Hepatocyte (in vitro differentiated cells): ENCODE measurements at regions not wholly inside any gene's neighbourhood (a gene's known extent, or its start where the extent isn't known, plus 50 kb on each side); places are given as distances from the start of the nearest gene placed in this dataset.

Experiments
- DNase-seq: peaks from one replicate; pipeline ENCODE4 v3.0.0-alpha.2; 2016; ENCODE audit warnings: low spot score
- H2AFZ ChIP-seq: fragments of 200-600 bp; sonication (generic); 2 replicates; pipeline ENCODE4 v1.6.0; 2016; ENCODE audit warnings: antibody characterized with exemption, mild to moderate bottlenecking
- H3K27ac ChIP-seq: fragments of 200-600 bp; sonication (generic); 2 replicates; pipeline ENCODE4 v1.5.1; 2016; ENCODE audit warnings: mild to moderate bottlenecking
- H3K27me3 ChIP-seq: fragments of 200-600 bp; sonication (generic); 2 replicates; pipeline ENCODE4 v1.6.1; 2016
- H3K36me3 ChIP-seq: fragments of 200-600 bp; sonication (generic); replicated peaks from 2 replicates; pipeline ENCODE4 v1.5.1; 2016; ENCODE audit warnings: low read depth; ENCODE audit not compliant: insufficient read depth
- H3K4me1 ChIP-seq: fragments of 200-600 bp; sonication (generic); 2 replicates; pipeline ENCODE4 v1.5.1; 2016; ENCODE audit warnings: mild to moderate bottlenecking, moderate library complexity; ENCODE audit not compliant: insufficient read depth
- H3K4me2 ChIP-seq: fragments of 200-600 bp; sonication (generic); 2 replicates; pipeline ENCODE4 v1.6.0; 2016
- H3K4me3 ChIP-seq: fragments of 200-600 bp; sonication (generic); 2 replicates; pipeline ENCODE4 v1.5.1; 2016; ENCODE audit warnings: mild to moderate bottlenecking
- H3K79me2 ChIP-seq: fragments of 200-600 bp; sonication (generic); 2 replicates; pipeline ENCODE4 v1.6.0; 2017; ENCODE audit warnings: mild to moderate bottlenecking
- H3K9me2 ChIP-seq: fragments of 200-600 bp; sonication (generic); replicated peaks from 2 replicates; pipeline ENCODE4 v1.6.0; 2017; ENCODE audit warnings: mild to moderate bottlenecking; ENCODE audit not compliant: insufficient read depth
- H3K9me3 ChIP-seq: fragments of 200-600 bp; sonication (generic); 2 replicates; pipeline ENCODE4 v1.5.1; 2016; ENCODE audit warnings: low read depth, mild to moderate bottlenecking
- H4K20me1 ChIP-seq: fragments of 200-600 bp; sonication (generic); 2 replicates; pipeline ENCODE4 v1.6.0; 2016; ENCODE audit warnings: mild to moderate bottlenecking; ENCODE audit not compliant: insufficient read depth, poor library complexity, severe bottlenecking
- EZH2 ChIP-seq: fragments of 200-600 bp; sonication (generic); IDR thresholded peaks from 2 replicates; pipeline ENCODE4 v1.6.1; 2016; ENCODE audit warnings: antibody characterized with exemption, mild to moderate bottlenecking, borderline replicate concordance
- EZH2phosphoT487 ChIP-seq: fragments of 200-600 bp; sonication (generic); IDR thresholded peaks from one replicate; pipeline ENCODE4 v1.6.1; 2018; ENCODE audit warnings: antibody characterized with exemption, mild to moderate bottlenecking, low read depth, moderate library complexity; ENCODE audit not compliant: unreplicated experiment, severe bottlenecking
- WGBS: methylation state at CpG from one replicate; pipeline ENCODE4 v1.1.6; 2016; ENCODE audit warnings: low lambda C conversion rate; ENCODE audit errors: missing lambda C conversion rate; 5-methylcytosine and 5-hydroxymethylcytosine counted together
- TF ChIP-seq, protein P1 (sequence below): fragments of 200-600 bp; sonication (generic); IDR thresholded peaks from 2 replicates; pipeline ENCODE4 v1.5.1; 2016; ENCODE audit warnings: antibody characterized with exemption, mild to moderate bottlenecking; ENCODE audit not compliant: poor library complexity

DNA sequence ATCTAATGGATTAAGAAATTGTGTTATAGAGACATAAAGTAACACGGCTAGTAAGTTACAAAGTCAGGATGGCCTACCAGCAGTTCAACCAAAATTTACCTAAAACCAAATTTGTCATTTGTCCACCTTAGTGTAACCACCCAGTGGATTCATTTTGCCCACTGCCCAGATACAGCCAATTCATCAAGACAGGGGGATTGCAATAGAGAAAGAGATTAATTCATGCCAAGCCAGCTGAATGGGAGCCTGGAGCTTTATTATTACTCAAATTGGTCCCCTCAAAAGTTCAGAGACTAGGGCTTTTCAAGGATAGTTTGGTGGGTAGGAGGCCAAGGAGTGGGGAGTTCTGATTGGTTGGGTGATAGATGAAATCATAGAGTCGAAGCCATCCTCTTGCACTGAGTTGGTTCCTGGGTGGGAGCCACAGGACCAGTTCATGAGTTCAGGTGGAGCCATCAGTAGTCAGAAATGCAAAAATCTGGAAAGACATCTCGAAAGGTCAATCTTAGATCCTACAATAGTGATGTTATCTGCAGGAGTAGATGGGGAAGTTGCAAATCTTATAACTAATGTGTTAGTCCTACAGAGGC, 304.2 kb upstream of the CADM1 start:
- Histone ChIP-seq H3K4me2 (no peak overlapping the region), H2AFZ (no peak overlapping the region), H3K4me1 (no peaks in the 10 kb centered on the region), H3K4me3 (no peak overlapping the region), H3K27me3 (no peaks in the 10 kb centered on the region), H3K36me3 (no peaks in the 10 kb centered on the region), H3K79me2 (no peaks in the 10 kb centered on the region), H4K20me1 (no peaks in the 10 kb centered on the region), H3K27ac (no peak overlapping the region), H3K9me3 (no peaks in the 10 kb centered on the region), H3K9me2 (no peaks in the 10 kb centered on the region)
- no peak for TF ChIP-seq EZH2phosphoT487
- no peak for TF ChIP-seq EZH2
- TF ChIP-seq, protein P1, sequence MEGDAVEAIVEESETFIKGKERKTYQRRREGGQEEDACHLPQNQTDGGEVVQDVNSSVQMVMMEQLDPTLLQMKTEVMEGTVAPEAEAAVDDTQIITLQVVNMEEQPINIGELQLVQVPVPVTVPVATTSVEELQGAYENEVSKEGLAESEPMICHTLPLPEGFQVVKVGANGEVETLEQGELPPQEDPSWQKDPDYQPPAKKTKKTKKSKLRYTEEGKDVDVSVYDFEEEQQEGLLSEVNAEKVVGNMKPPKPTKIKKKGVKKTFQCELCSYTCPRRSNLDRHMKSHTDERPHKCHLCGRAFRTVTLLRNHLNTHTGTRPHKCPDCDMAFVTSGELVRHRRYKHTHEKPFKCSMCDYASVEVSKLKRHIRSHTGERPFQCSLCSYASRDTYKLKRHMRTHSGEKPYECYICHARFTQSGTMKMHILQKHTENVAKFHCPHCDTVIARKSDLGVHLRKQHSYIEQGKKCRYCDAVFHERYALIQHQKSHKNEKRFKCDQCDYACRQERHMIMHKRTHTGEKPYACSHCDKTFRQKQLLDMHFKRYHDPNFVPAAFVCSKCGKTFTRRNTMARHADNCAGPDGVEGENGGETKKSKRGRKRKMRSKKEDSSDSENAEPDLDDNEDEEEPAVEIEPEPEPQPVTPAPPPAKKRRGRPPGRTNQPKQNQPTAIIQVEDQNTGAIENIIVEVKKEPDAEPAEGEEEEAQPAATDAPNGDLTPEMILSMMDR: no peak
- DNase-seq: no peak
- 83% methylated on average over 3 of the region's 3 CpGs for WGBS

DNA sequence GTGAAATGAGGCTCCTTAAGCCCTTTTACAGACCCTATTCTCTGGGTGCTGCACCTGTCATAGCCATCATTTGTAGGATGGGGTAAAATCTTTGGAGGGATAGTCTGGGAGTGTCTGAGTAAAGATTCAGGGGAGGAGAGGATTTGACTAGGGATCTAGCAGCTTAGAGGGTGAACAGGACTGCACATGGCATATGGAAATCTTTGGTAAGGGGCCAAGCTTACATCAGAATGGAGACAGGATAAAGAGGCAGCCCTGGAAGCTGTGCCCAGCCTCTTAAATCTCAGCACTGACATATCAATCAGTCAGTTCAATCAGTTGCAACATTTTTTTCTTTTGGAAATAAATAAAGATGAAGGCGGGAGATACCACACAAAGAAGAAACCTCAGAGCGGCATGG, 301.8 kb upstream of the CADM1 start:
- Histone ChIP-seq H3K9me2 (no peaks in the 10 kb centered on the region), H3K4me1 (no peaks in the 10 kb centered on the region), H3K4me3 (no peak overlapping the region), H3K79me2 (no peaks in the 10 kb centered on the region), H3K4me2 (no peak overlapping the region), H3K27ac (no peak overlapping the region), H2AFZ (no peak overlapping the region), H3K9me3 (no peaks in the 10 kb centered on the region), H4K20me1 (no peaks in the 10 kb centered on the region), H3K36me3 (no peaks in the 10 kb centered on the region), H3K27me3 (no peaks in the 10 kb centered on the region)
- DNase-seq: no peak
- TF ChIP-seq EZH2phosphoT487 (no peak), EZH2 (no peak)
- TF ChIP-seq, protein P1: no peak
- 91% methylated on average over 2 of the region's 2 CpGs for WGBS

DNA sequence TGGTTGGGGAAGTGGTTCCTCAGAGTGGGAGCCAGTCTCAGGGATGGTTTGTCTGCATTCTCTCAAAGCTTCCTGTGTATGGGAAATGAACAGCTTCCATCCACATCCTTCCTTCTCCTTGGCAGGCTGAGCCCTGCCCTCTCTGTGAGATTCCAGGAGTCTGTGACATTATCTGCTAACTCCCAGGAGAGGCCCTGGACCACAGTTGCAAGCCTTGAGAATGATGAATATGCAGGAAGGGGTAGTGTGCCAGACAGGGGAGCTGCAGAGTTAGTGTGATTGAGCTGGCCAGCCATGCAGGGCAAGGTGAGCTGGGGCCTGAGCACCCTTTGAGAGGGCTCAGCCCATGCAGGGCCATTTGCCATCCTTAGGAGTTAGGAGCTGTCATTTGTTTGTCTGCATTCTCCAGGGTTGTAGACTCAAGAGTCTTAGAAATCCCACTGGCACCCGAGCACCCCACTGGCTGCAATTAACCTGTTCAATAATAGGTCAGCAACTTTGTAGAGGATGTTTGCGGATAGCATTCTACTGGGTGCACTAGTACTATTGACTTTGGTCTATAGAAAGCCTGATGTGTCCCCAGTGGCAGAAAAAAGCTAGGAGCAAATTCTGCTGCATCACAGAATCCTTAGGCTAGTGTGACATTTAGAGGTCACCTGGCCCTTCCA, 299.0 kb upstream of the CADM1 start:
- no peak for DNase-seq
- WGBS: 76% methylated on average over 2 of the region's 2 CpGs
- H2AFZ ChIP-seq: no peak overlapping the region
- H3K27ac ChIP-seq: no peak overlapping the region
- no peaks in the 10 kb centered on the region for H4K20me1 ChIP-seq
- no peaks in the 10 kb centered on the region for H3K9me3 ChIP-seq
- H3K4me2 ChIP-seq: no peak overlapping the region
- H3K79me2 ChIP-seq: no peaks in the 10 kb centered on the region
- H3K4me3 ChIP-seq: no peak overlapping the region
- no peaks in the 10 kb centered on the region for H3K4me1 ChIP-seq
- TF ChIP-seq EZH2phosphoT487 (no peak), EZH2 (no peak)
- TF ChIP-seq, protein P1: no peak
- H3K36me3 ChIP-seq: no peaks in the 10 kb centered on the region
- H3K9me2 ChIP-seq: no peaks in the 10 kb centered on the region
- no peaks in the 10 kb centered on the region for H3K27me3 ChIP-seq
